Left lobe of liver (tissue), 2 donors: ENCODE measurements at regions not wholly inside any gene's neighbourhood (a gene's known extent, or its start where the extent isn't known, plus 50 kb on each side); places are given as distances from the start of the nearest gene placed in this dataset.

ENCODE experiments used
- ATAC-seq: fragments of 200-7000 bp; cut with Tn5 transposase; one replicate; pipeline ENCODE4 v1.9.1; 2020; ENCODE audit warnings: mild to moderate bottlenecking, moderate library complexity
- DNase-seq: peaks from one replicate; pipeline ENCODE4 v3.0.0-alpha.2; 2020; ENCODE audit warnings: low spot score
- donor health status: DM: no; HTN: no; CAD: no; lungs with moderate emphysema.
- donor health status: DM: no; HTN: yes; CAD: no.

DNA sequence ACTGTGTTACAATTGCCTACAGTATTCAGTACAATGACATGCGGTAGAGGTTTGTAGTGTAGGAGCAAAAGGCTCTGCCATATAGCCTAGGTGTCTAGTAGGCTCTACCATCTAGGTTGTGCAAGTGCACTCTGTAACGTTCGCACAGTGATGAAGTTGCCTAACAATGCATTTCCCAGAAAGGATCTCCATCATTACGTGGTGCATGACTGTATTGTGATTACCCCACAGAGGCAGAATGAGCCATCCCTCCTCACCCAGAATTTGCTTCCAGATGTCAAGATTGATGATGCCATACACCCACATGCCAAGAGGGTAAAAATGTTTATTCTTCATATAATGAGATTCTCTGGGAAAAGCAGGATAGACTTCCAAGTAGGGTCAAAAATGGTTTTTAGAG is 199.3 kb upstream of the CTTNBP2NL start:
- ATAC-seq = no peak
- no peak for DNase-seq

DNA sequence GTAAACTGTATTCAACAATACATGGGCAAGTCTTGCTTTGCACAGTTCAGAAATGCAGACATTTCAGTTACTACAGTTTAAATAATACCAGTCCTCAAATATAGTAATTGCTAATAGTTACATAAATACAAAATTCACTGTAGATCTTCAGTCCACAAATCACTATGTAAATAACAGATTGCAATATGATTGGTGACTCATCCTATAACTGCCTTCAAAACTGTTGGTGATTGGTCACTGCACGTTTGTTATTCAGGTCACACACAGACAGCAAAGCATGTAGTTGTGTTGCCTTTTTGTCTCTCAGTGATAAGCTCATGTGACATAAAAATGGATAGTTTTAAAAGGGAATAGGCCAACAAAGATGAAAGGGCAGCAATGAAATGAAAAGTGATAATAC is 186.5 kb upstream of the CTTNBP2NL start:
- DNase-seq = no peak

DNA sequence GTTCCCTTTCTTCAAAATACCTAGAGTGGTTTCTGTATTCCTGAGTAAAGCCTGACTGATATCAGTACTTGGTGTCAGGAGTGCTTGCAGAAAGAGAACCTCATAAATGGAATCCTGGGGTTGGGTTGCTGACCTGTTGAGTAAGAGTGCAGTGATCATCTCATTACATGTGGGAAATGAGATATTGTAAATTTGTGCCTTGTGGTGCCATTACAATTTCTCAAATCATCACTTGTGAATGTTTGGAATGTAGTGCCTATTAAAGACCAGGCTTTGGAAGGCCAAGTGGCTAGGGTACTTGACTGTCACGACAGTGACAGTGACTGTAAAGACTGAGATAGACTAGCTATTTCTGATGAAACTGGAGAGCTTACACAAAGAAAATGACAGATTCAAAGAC is 176.7 kb upstream of the CTTNBP2NL start:
- no peak for ATAC-seq

More for the DNA sequence above, 186.5 kb upstream of the CTTNBP2NL start:
- no peak for ATAC-seq

DNA sequence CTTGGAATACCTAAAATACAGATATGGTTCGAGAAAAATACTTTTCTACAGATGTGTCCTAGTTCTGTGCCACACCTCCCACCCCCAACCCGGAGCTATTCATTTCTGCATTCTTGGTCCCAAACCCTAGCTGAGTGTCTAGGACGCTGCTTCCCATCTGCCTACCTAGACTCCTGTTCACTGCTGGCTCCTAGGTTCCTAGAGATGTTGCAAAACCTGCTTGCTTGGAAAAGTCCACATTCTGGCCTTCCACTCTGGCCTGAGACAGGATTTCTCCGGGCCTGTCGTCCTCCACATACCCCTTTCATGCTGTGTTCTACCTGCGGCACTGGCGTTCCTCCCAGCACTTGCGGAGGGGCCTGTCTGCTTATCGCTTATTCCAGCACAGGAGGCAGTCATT is 165.8 kb upstream of the CTTNBP2NL start:
- DNase-seq (no peak), ATAC-seq (no peak)

More for the DNA sequence above, 176.7 kb upstream of the CTTNBP2NL start:
- DNase-seq = no peak

DNA sequence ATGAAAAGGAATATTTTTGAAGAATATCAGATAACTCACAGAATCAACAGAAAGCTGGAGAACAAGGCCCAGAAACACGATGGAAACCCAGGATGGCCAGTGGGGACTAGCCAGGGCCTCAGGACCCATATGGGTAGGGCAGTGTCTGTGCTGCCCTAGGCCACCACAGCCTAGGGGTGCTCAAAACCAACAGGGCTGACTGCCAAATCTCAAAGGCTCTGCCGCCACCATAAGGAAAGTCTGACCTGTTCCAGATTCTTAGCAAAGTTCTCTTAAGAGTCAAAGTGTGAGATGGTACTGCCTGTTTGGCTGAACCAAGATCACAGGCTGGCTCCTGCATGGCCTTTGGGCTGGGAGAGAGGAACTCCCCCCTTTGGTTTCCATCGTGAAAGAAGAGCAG is 164.7 kb upstream of the CTTNBP2NL start:
- ATAC-seq (no peak), DNase-seq (no peak)

DNA sequence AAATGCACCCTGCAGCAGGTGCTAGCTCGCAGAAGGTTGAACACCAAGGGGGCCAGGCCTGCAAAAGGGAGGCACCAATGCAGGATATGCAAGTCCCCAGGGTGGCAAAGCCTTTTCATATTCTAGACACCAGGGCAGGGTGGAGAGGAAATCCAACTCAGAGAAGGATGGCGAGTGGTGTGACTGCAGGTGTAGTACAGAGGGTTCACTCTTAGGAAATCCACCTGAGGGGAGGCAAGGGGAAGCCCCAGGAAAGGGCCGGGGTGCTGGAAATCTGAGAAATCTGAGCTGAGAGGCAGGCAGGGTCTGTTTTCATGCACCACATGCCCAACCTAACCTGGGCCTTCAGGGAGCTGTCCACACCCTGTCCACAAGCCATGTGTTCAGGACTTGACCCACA is 163.2 kb upstream of the CTTNBP2NL start:
- ATAC-seq (no peak), DNase-seq (no peak)

DNA sequence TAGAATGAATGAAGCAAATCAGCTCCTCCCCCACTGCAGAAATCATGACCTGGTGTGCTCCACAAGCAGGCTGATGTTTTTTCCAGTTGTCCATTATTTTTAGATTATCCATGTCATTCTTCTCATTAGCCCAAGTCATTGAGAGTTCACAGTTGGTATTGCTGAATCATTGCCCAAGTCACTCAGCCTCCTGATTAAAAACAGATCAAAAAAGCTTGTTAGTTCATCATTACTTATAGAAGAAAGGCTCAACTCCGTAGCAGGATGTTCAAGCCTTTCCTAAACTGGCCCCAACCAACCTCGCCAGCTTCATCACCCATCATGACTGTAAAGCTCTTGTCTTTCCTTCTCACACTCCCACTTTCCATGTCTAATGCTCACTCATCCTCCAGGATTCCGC is 161.3 kb upstream of the CTTNBP2NL start:
- no peak for ATAC-seq
- DNase-seq = no peak

DNA sequence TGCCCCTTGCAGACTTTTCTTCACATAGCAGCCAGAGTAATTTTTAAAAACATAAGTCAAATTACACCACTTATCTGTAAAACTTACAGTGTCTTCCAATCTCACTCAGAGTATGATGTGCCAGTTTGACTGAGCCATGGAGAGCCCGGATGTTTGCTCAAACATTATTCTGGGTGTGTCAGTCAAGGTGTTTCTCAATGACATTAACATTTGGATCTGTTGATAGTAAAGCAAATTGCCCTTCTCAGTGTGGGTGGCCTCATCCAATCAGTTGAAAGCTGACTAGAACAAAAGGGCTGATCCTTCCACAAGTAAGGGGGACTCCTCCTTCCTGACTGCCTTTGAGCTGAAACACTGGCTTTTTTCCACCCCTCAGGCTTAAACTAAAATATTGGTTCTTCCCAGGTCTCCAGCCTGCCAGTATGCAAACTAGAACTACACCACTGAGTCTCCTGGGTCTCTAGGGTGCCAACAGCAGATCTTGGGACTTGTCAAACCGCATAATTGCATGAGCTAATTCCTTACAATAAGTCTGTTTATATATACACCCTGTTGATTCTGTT is 157.9 kb upstream of the CTTNBP2NL start:
- no peak for ATAC-seq
- DNase-seq = no peak

DNA sequence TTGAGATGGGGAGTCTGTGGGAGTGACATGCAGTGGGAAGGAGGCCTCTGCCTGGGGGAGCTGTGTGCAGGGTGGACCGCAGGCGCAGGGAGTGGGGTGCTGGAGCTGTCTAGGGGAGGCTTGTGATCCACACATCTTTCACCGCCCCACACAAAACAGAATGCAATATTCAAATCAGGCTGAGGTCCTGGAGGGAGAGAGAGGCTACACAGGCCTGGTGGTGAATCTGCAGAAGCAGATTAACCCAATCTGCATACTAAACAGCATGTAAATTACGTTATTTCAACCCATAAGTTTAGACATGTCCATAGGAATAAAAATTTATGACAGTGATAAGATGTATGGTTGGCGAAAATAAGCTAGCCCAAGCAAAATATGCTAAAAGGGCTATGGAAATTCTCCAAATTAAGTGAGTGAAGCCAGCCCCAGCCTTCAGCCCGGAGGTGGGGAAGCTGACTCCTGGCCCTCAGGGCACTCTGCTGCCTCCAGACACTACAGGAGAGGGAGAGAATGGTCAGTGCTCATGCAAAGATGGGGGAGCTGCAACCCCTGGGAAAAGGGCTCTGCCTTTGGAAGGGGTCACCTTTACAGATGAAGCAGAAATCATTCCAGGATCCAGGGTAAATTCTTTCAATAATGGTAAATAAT is 156.2 kb upstream of the CTTNBP2NL start:
- no peak for ATAC-seq

DNA sequence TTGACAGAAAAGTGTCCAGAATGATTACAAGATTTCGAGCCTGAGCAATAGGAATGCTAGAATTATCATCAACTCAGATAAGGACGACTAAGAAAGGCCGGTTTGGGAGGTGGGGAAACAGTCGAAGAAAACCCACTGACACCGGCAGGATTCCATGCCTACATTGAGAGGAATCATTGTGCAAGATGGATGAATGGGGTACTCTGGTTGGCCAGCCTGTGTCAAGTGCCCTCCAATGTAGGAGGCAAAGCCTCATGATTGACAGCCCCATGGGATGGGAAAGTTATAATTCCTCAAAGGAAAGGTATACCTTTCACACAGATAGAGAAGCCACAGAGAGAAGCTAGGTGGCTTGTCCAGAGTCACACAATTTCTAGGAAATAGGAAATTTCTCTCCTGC is 153.5 kb upstream of the CTTNBP2NL start:
- DNase-seq (no peak), ATAC-seq (no peak)

More for the DNA sequence above, 156.2 kb upstream of the CTTNBP2NL start:
- DNase-seq = no peak

DNA sequence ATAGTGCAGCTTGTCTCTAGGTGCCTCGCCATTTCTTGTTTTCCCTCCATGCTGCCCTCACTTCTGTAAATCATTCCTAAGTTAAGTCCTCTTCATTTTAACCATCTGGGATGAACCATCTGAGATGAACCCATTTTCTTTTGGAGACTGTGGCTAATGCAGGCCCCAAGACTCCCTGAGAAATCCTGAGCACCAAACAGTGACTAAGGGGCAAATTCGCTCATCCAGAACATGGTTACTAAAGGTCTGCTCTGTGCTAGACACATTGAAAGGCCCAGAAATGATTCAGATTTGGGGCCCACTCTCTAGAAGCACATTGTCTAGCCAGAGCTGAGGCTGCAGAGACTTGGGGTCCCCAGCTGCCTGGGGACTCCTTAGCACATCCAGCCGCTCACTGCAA is 151.9 kb upstream of the CTTNBP2NL start:
- ATAC-seq = no peak
- DNase-seq = no peak

DNA sequence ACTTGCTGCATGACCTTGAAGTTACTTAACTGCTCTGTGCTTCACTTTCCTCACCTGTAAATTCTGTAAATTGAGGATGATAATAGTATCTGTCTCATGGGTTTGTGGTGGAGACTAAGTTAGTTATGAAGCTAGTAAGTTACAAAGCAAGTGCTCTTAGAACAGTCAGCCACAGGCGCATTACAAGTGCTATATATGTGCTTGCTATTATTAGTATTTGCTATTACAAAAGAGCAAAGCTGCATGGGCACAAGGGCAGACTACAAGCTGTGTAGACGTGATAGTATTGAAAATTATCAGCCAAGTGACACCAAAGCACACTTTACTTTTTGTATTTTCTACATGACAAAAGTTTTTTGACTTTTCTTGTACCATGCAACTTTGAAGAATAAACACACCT is 150.9 kb upstream of the CTTNBP2NL start:
- DNase-seq (no peak), ATAC-seq (no peak)

DNA sequence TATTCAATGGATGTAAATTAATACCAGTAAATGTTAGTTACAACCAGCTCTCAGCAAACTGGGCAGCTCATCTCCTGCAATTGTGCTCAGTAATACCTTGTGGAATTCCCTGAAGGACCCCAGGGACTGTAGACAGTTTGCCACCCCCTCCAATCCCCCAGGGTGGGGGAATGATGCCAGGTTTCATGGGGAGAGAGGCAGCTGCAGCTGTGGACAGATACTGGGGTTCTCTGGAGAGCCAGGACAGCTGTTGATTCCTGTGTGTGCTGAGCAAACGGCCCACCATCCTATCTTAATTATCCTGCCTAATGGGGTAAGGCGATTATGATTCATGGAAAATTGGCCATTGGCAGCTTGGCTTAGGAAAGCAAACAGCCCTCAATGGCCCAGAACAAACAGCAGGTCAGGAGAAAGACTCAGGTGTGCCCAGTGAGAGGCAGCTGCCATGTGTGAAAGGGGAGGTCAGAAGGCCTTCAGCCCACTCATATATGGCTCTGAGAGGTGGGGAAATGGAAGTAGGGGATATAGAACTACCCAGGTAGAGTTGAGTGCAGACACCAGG is 148.9 kb upstream of the CTTNBP2NL start:
- DNase-seq (no peak), ATAC-seq (no peak)

DNA sequence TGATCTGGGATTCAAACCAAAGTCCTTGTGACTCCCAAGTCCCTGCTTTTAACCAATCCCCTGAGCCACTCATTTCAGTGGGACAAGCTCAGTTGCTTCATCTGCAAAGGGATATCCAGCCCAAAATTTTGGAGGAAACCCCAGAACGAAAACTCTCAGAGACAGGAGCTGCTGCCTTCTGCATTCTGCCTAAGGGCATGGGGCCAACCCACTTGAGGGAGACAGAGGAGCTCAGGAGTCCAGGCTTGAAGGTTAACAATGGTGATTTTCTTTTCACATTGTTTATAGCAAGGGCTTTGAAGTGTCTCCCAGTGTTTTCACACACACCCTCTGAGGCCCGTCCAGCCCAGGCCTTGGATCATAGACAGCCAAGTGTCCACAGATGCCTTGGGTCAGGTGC is 148.1 kb upstream of the CTTNBP2NL start:
- DNase-seq (no peak), ATAC-seq (no peak)

DNA sequence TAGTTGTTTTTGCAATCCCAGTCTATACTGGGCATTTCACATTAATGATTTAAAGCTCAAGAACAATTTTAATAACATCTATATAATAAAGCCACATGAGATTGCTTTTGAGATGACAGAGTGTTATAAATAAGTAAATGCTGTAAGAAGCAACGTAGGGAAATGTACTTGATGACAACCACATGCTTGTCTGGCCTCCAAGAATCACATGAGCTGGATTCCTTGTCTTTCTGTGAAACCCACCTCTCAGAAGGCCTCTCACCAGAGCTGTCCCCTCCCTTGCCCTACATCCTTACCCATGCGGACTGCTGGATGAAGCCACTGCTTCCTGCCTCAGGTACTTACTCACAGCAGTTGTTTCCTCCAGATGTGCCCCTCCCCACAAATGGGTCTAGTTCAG is 145.1 kb upstream of the CTTNBP2NL start:
- ATAC-seq (no peak), DNase-seq (no peak)

DNA sequence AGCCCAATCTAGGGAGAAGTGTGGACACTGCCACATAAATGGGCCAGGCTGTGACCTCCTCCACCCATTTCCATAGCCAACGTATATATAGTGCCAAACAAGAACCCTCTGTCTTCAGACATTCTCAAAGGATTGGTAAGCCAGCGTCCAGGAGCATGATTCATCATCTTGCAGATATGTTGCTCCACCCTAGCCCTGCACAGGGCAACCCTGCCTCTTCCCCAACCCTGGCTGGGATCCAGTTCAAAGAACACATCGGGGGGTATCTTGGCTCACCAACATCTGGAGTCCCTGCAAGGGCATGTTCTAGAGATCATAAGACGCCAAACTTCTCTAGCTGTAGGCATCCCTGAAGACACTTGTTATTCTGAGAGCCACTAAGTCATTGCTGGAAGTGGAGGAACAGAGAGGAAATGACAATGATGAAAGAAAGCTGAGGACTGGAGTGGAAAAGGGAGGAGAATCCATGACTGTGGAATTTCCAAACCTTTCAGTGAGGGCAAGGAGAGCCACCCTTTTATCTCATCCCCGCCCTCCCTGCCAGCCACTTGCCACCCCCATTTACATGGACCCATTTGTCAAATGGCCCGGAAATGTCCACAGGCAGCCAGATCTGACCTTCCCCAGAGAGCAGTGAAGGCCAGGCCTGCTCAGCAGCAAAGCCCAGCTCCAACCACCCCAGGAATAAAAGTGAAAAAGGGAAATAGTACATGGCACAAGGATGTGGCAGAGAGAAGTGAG is 144.1 kb upstream of the CTTNBP2NL start:
- DNase-seq = no peak

DNA sequence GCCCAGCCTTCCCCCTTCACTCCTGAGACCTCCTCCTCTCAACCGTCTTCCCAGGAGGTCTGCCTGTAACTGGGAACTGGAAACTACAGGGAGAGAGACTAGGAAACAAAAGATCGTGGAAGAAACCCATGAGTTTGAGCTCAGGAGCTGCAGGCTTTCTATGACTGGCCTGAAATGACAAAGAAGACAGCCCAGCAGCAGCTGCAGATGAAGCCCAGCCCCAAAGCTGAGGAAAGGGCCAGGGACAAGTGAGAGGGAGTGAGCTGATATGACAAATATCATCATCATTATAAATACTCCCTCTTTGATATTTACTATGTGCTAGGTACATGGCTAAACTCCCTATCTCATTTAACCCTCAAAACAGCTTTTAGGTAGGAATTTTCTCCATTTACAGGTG is 142.6 kb upstream of the CTTNBP2NL start:
- no peak for DNase-seq
- ATAC-seq = no peak

More for the DNA sequence above, 144.1 kb upstream of the CTTNBP2NL start:
- no peak for ATAC-seq

DNA sequence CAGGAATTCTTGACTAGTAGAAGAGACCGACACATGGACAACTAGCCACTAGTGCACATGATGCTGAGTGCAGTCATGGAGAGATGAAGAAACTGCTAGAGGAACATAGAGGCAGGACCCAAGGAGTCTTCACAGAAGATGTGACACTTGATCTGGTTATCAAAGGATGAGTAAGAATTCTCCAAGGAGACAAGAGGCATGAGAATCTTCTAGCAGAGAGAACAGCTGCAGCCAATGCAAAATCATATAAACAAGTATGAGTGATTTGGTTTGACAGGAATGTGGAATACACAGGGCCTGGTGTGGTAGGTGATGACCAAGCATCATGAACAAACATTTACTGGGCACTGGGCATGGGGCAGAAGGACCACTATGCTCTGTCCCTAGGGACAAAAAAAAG is 140.9 kb upstream of the CTTNBP2NL start:
- no peak for ATAC-seq

DNA sequence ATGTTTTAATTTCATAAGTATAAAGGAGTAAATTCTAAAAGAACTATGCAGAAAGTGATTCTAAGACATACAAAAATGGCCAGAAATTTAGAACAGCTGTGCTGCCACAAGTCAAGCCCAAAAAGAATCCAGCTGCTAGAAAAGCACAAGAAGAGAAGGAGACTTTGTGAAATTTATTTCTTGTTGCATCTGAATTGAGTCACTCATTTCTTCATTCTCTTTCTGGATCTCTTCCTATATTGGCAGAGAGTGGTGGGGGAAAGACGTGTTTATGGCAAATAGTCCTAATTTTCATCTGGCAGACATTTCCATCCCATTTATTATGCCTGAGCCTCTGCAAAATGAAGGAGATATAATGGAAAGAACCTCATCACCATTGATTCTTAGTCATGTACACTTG is 139.6 kb upstream of the CTTNBP2NL start:
- ATAC-seq = no peak
- no peak for DNase-seq

More for the DNA sequence above, 140.9 kb upstream of the CTTNBP2NL start:
- DNase-seq = no peak

DNA sequence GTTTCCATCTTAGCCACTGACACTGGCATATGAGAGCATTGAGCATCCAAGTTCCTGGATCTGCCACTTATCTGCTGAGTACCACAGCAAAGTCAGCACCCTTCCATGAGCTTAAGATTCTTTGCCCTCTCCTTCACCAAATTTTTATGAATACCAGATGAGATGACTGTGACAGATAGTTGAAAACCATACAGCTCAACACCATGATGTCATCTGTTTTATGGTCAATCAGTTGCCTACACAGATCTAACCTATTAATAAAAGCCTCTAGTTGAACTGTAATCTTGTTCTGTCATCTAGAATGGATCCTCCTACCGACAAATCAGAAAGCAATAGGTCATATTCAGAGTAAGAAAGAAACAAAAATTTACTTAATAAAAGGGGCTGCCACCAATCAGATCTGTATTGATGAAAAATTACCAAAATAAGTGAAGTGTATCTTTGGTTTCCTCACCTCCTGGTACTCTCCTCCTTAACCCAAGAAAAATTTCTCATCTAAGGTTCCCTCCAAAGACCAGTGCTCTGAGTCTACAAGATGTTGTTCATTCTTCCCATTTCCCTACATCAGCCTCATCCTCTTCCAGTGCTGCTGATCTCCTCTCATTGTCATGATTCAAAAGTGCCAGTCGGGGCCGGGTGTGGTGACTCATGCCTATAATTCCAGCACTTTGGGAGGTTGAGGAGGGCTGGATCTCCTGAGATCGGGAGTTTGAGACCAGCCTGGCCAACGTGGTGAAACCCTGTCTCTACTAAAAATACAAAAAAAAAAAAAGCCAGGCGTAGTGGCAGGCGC is 138.8 kb upstream of the CTTNBP2NL start:
- no peak for ATAC-seq
- DNase-seq = no peak

DNA sequence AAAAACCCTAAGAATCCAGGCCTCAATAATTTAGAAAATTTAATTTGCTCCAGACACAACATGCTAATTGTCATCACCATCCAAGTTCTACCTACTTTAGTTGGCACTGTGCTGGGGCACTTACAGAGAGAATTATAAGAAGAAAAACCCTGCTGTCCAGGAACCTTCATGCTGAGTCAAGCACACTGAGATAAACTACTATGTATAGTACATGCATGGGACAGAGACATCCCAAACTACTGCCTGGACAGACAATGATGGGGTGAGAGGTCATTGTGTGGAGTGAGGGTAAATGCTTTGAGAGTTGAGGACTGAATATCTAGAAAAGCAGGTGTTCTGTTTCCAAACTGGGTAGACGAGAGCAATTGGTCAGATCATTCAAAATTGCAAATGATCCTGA is 135.3 kb upstream of the CTTNBP2NL start:
- DNase-seq (no peak), ATAC-seq (no peak)
